ENCODE measurements at regions not wholly inside any gene's neighbourhood (a gene's known extent, or its start where the extent isn't known, plus 50 kb on each side); places are given as distances from the start of the nearest gene placed in this dataset.

DNA sequence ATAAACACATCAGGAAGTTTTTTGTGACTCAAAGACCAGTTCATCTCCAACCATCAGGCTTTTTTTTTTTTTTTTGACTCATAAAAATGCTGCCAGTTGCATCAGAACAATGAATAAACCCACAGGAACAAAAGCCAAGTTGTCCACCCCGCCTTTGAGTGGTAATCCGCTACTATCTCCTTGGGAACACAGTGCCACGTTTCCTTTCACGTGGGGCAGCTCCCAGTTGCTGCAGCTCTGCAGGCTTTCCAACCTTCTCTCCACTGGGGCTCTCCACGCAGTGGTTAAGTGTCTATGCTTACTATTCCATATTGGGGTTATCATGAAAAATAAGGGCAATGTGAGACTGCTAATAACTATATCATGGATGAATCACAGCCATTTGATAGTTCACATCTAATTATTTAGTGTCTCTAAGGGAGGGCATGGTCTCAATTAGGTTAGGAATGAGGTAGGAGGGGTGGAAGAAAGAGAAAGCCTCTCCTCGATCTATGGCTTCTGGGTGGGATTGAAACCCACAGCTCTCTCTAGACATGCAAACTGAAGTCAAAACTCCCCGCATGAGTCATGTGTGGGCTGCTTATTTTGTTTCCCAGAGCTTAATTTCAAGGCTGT is 55.8 kb upstream of the ACTBL2 start:
- 86% methylated on average over 7 of the region's 7 CpGs for WGBS (ENCODE audit: insufficient coverage)
- intact Hi-C loops (cut with micrococcal nuclease) = no loop called here
- ATAC-seq (no peak), DNase-seq (no peak)
- Histone ChIP-seq H3K36me3 (ENCODE audit: control insufficient read depth, insufficient read depth, low read length) (no peaks in the 10 kb centered on the region), H3K4me3 (ENCODE audit: low read length) (no peak overlapping the region), H3K27ac (ENCODE audit: low read length) (no peak overlapping the region), H3K4me1 (ENCODE audit: control insufficient read depth, insufficient read depth, low read length) (no peaks in the 10 kb centered on the region), H3K9me3 (ENCODE audit: control insufficient read depth, insufficient read depth, low read length) (no peaks in the 10 kb centered on the region), H3K27me3 (ENCODE audit: control insufficient read depth, insufficient read depth, low read length) (no peaks in the 10 kb centered on the region)
- Mint-ChIP-seq H3K36me3 (no peaks in the 10 kb centered on the region), H3K27ac (no peak overlapping the region), H3K4me3 (no peak overlapping the region), H3K4me1 (no peaks in the 10 kb centered on the region), H3K27me3 (ENCODE audit: low read depth in 2 of 2) (no peaks in the 10 kb centered on the region), H3K9me3 (no peaks in the 10 kb centered on the region)
- TF ChIP-seq, protein P1, sequence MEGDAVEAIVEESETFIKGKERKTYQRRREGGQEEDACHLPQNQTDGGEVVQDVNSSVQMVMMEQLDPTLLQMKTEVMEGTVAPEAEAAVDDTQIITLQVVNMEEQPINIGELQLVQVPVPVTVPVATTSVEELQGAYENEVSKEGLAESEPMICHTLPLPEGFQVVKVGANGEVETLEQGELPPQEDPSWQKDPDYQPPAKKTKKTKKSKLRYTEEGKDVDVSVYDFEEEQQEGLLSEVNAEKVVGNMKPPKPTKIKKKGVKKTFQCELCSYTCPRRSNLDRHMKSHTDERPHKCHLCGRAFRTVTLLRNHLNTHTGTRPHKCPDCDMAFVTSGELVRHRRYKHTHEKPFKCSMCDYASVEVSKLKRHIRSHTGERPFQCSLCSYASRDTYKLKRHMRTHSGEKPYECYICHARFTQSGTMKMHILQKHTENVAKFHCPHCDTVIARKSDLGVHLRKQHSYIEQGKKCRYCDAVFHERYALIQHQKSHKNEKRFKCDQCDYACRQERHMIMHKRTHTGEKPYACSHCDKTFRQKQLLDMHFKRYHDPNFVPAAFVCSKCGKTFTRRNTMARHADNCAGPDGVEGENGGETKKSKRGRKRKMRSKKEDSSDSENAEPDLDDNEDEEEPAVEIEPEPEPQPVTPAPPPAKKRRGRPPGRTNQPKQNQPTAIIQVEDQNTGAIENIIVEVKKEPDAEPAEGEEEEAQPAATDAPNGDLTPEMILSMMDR (IDR thresholded peaks at IDR 0.05) = no peak

DNA sequence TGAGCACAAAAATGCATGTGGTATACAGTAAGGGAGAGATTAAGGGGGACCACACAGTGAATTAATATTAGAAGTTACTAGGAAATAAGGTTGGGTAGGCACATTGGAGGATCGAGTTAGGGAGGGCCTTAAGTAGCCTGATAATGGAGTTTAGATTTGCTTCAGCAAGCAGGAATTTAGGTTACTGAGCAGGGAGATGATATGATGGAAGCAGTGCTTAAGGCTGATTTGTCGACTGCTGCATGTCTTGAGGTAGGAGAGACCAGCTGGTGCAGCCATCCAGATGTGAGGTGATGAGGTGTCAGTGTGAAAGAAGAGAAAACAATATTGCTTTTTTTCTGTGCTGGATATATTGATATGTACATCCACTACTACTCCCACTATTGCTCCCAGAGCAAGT is 55.2 kb upstream of the ACTBL2 start:
- Histone ChIP-seq H3K36me3 (ENCODE audit: control insufficient read depth, insufficient read depth, low read length) (no peaks in the 10 kb centered on the region), H3K27ac (ENCODE audit: low read length) (no peak overlapping the region), H3K9me3 (ENCODE audit: control insufficient read depth, insufficient read depth, low read length) (no peaks in the 10 kb centered on the region), H3K27me3 (ENCODE audit: control insufficient read depth, insufficient read depth, low read length) (no peaks in the 10 kb centered on the region), H3K4me1 (ENCODE audit: control insufficient read depth, insufficient read depth, low read length) (no peaks in the 10 kb centered on the region), H3K4me3 (ENCODE audit: low read length) (no peak overlapping the region)
- TF ChIP-seq, protein P1 (IDR thresholded peaks at IDR 0.05) = no peak
- intact Hi-C loops (cut with micrococcal nuclease) = no loop called here
- H3K9me3 Mint-ChIP-seq = no peaks in the 10 kb centered on the region
- H3K4me3 Mint-ChIP-seq = no peak overlapping the region
- H3K27ac Mint-ChIP-seq = no peak overlapping the region
- H3K36me3 Mint-ChIP-seq = no peaks in the 10 kb centered on the region
- ATAC-seq = no peak
- no peaks in the 10 kb centered on the region for H3K4me1 Mint-ChIP-seq
- DNase-seq = no peak
- H3K27me3 Mint-ChIP-seq (ENCODE audit: low read depth in 2 of 2) = no peaks in the 10 kb centered on the region
- WGBS (ENCODE audit: insufficient coverage) = 79% methylated on average over 2 of the region's 2 CpGs

DNA sequence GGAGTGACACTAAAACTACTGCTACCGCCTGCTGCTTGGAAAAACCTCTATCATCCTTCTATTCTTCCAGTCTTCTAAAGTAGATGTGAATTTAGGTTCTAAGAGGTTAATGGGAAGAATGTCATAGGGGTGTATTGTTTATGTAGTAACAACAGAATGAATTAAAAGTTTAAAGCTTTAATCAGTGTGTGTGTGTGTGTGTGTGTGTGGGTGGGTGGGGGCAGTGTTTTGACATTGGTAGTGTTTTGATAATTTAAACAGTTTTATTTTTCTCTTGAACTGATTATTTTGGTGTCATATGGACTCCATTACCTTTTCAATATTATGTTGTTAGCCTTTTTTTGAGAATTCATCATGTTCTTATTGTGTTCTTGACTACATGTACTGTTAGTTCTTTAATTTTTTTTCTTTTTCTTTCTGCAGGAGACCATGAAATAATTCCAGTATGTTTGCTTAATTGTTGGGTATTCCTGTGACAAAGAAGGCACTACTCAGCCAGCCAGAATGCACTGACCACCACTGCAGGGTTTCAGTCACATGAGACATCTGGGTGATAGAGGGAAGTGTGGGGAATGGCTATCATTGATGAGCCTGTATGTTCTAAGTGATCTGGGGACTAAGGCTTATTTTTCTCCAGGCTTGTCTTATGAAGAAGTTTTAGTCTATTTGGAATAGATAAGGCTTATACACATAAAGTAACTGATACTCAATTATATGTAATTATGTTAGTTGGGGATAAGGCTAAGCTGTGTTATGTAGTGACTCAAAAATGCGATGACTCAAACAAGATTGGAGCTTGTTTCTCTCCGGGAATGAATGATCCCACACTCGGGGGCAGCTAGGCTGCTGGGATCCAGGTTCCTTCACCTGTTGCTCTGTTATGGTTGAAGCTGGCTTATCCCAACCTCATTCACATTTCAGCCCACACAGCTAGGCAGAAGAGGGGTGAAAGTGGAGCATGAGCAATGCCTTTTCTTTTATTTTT is 50.2 kb upstream of the ACTBL2 start:
- H3K4me3 Mint-ChIP-seq = no peak overlapping the region
- H3K36me3 ChIP-seq (ENCODE audit: control insufficient read depth, insufficient read depth, low read length) = no peaks in the 10 kb centered on the region
- TF ChIP-seq, protein P1 (IDR thresholded peaks at IDR 0.05) = no peak
- H3K9me3 ChIP-seq (ENCODE audit: control insufficient read depth, insufficient read depth, low read length) = no peaks in the 10 kb centered on the region
- no peak overlapping the region for H3K4me3 ChIP-seq (ENCODE audit: low read length)
- H3K9me3 Mint-ChIP-seq = peaks cover 0 to 2% of the 10 kb centered on the region in 2 donors
- DNase-seq (no peak), ATAC-seq (no peak)
- H3K4me1 ChIP-seq (ENCODE audit: control insufficient read depth, insufficient read depth, low read length) = no peaks in the 10 kb centered on the region
- no peak overlapping the region for H3K27ac ChIP-seq (ENCODE audit: low read length)
- no peaks in the 10 kb centered on the region for H3K4me1 Mint-ChIP-seq
- H3K27ac Mint-ChIP-seq = no peak overlapping the region
- 93% methylated on average over 3 of the region's 4 CpGs for WGBS (ENCODE audit: insufficient coverage)
- no peaks in the 10 kb centered on the region for H3K36me3 Mint-ChIP-seq
- H3K27me3 ChIP-seq (ENCODE audit: control insufficient read depth, insufficient read depth, low read length) = no peaks in the 10 kb centered on the region
- no peaks in the 10 kb centered on the region for H3K27me3 Mint-ChIP-seq (ENCODE audit: low read depth in 2 of 2)
- intact Hi-C loops (cut with micrococcal nuclease) = no loop called here
